Activated gamma-delta T cell (primary cell): ENCODE measurements at regions not wholly inside any gene's neighbourhood (a gene's known extent, or its start where the extent isn't known, plus 50 kb on each side); places are given as distances from the start of the nearest gene placed in this dataset.
"Not testable (repeated sequence)": the region's sequence is repeated elsewhere in the genome, so short reads cannot be mapped to it uniquely, and the experiment has no call there.

Experiments used
- DNase-seq: peaks from one replicate; lab custom pipeline; 2025; lab: John Stamatoyannopoulos, UW

- no peak for DNase-seq
These were observed 496.7 kb downstream of the EBF1 start for GRCh38 chr5:158602981-158603380.

DNA sequence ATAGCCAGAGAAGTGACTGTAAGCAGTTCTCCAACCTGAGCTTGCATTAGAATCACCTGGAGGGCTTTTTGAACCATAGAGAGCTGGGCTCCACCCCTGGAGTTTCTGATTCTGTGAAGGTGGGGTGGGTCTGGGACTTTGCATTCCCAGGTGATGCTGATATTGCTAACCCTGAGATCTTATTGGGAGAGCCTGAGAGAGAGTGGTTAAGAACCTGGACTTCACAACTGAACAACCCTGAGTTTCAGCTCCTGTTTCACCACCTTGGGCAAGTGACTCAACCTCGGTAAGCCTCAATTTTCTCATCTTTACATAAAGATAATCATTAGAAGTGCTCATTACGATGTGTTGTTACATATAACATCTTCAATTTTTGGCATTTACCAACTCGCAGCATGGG is 498.6 kb downstream of the EBF1 start:
- DNase-seq: no peak

- no peak for DNase-seq
These were observed 499.0 kb downstream of the EBF1 start for GRCh38 chr5:158600679-158601078.

GRCh38 chr5:158599157-158599556 is 500.6 kb downstream of the EBF1 start:
- DNase-seq: no peak

DNA sequence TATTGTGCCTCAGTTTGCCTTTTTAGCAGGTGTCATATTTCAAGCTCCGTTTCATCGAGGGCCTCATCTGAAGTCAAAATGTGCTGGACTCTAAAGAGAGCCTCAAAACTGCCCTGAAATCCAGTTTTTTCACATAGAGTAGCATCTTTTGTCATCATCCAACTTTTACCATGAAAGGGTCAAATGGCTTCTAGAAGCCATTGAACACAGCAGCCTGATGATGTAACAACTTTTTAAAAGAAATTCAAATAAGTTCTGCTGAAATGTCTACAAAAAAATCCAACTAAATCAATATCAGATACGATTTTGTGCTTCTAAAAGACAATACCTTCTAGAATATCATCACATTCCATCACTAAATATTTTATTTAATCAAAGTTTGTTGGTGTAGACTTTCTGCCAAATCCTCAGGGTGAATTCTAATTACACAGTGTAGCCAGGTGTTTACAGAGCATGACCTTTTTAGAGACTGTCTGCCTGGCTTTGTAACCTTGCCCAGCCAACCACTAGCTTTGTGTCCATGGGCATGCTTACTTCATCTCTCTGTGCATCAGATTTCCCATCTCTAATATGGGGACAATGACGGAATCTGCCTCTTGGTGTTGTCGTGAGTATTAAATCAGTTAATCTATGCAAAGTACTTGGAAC is 505.0 kb downstream of the EBF1 start:
- no peak for DNase-seq

DNA sequence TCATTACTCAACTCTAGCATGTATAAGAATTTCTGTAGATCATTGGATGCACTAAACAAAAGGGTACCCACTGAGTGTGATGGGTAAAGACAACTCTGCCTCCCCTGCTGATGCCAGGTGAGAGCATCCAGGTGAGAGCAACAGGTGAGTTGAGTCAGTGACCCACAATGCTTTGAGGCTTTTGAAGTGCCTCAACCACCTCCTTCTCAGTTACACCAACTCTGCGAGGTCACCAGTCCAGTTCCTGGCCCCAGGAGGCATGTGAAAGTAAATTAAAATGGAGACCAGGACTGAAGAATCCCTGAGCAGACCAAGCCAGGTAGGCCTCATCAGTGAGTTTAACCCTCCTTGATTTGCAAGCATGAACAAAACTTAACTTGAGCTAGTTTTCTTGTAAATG is 505.8 kb downstream of the EBF1 start:
- DNase-seq: no peak

DNA sequence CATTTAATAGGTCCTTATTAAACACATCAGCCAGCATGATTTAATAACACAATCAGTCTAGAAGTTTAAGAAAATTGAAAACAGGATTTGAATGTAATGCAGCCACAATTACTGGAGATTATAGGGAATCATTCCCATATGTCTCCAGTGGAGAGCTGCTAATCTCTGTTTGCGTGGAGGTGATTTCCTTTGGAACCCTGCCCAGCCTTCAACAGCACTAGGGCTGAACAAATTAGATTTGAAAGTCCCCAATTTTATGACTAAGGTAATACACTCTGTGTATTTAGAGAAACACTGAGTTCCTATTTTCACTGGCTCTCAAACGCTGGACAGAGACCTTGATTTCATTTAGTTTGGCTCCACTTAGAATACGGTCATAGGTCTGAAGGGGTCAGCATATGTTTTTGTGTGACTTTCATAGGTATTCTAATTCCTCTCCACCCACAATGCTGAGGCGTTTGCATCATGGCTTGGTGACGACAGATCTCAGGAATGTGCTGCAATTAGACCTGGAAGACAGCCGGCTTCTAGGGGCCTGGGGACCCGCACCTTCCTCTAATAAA is 508.3 kb downstream of the EBF1 start:
- DNase-seq: no peak

- no peak for DNase-seq
These were observed 508.9 kb downstream of the EBF1 start for GRCh38 chr5:158590746-158591300.

DNA sequence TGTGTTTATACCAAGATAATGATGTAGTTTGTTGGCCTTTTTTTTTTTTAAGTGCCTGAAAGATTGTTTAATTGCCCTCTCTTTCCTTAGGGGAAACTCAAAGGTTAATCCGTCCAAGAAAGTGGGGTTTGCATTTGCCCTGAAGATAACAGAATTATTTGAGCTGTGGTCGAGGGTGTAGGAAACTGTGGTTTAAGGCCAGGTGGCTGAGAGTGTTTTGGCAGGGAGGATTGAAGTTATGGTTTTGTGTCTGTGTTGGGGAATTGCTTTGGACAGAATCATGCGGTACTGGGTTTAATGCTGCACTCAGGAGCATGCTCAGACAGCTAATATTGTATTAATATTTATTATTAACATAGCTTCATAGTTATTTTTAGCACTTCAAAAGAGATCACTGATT is 509.8 kb downstream of the EBF1 start:
- DNase-seq: no peak

DNA sequence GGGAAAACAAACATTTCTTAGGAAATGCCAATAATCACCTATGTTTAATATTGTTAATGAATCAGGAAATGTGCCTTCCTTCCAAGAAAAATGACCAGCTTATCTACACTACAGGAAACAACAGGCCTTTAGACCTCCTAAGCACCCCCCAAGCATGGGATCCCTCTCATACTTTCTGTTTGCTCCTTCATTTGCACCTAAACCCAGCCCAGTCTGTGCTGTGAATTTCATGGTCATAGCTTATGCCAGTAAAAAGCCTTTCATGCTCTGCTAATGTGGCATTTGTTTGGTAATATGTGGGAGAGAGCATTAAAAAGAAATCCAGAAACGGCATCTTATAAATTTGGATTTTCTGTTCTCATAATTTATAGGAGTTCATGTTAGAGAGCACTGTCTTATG is 511.1 kb downstream of the EBF1 start:
- no peak for DNase-seq

GRCh38 chr5:158586054-158586453 is 513.7 kb downstream of the EBF1 start:
- no peak for DNase-seq

DNA sequence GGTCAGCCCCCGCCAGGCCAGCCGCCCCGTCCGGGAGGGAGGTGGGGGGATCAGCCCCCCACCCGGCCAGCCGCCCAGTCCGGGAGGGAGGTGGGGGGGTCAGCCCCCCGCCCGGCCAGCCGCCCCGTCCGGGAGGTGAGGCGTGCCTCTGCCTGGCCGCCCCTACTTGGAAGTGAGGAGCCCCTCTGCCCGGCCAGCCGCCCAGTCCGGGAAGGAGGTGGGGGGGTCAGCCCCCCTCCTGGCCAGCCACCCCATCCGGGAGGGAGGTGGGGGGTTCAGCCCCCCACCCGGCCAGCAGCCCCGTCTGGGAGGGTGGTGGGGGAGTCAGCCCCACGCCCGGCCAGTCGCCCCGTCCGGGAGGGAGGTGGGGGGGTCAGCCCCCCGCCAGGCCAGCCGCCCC is 517.0 kb downstream of the EBF1 start:
- not testable (repeated sequence) for DNase-seq

- no peak for DNase-seq
These were observed 525.9 kb downstream of the EBF1 start for GRCh38 chr5:158573829-158574228.

- DNase-seq: no peak
These were observed 529.2 kb downstream of the EBF1 start for GRCh38 chr5:158570502-158570901.

DNA sequence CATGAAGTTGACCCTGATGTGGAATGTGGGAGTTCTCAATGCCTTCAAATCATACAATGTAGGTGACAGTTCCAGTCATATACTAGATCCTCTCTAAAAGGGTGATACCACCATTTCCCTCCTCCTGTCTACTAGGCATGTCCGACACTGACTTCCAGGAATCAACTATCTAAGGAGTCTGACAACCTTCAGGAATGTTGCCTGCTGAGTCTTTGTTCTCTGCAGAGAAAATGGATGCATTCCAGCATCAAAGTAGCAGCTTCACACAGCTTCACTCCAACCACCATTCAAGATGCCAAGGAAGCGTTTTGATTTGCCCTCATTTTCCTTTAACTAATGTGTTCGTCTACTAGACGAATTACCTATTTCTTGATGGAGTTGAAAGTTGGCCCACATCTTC is 530.2 kb downstream of the EBF1 start:
- DNase-seq: no peak

- DNase-seq: no peak
These were observed 534.5 kb downstream of the EBF1 start for GRCh38 chr5:158565017-158565789.

DNA sequence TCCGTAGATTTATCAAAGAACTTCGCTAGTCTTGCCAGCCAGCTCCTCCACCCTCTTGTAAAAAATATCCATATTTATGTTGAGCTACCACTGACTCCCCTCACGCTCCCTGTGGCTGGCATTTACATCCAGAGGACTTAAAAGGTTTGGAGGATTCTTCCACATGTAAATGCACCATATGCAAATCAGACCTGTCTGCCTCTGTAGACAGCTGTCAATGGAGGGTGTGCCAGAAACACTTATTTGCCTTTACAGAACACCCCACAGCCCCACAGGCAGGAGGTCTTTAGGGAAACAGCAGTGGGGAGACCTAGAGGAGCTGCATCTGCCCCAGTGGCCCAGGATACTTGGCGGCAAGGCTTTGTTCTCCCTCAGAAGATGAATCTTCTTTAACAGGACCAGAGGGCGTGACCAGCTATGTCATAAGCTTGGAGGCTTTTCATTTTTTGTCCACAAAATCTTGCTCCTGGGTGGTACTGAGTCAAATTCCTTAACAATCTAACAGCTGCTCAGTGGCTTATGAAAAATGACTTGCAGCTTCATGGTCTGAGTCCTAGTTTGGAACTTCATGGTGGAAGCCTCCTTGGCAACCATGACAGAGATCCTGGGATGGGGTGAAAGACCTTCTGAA is 535.8 kb downstream of the EBF1 start:
- DNase-seq: no peak

DNA sequence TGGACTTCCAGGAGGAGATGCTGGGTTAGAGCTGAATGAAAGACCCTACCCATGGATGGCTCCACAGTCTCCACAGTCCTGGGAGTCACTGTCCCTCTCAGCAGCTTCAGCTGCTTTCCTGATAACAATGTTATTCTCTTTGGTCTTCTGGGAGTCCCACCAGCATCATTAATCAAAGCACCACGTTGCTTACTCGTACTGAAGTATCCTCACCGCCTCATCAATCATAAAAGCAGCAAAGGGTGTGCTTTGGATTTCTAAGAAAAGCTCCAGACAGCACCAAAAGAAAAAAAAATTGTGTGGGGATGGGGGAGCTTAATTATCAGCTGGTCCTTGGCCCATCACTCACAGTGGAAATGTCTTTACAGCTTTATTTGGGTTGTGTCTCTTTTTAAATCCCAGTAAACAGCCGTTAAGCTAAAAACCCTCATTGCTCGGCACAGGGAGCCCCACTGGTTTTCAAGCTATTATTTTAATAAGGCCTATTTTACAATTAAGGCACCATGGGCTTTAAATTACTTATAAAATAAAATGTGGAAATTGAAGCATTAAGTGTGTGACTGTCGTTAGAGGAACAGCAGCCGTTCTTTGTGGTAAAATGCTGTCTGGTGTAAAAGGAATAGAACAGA is 538.0 kb downstream of the EBF1 start:
- DNase-seq: no peak

- no peak for DNase-seq
These were observed 539.5 kb downstream of the EBF1 start for GRCh38 chr5:158560170-158560569.

GRCh38 chr5:158559643-158560042 is 540.1 kb downstream of the EBF1 start:
- no peak for DNase-seq

DNA sequence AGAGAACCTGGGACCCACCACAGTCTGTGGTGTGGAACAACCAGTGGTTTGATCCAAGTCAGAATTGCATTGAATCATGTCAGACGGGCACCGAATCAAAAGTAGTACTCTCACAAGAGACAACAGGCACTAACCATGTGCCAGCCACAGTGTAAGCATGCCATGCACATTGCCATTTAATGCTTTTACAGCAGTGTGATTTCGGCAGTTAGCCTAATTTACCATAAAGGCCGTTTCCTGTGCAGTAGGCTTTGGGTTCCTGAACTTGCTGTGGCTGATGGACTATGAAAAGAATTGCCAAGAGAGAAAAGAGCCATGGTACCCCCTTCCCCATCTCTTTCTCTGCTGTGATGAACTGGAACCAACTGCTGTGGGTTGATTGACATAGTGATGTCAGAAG is 540.6 kb downstream of the EBF1 start:
- DNase-seq: no peak

DNA sequence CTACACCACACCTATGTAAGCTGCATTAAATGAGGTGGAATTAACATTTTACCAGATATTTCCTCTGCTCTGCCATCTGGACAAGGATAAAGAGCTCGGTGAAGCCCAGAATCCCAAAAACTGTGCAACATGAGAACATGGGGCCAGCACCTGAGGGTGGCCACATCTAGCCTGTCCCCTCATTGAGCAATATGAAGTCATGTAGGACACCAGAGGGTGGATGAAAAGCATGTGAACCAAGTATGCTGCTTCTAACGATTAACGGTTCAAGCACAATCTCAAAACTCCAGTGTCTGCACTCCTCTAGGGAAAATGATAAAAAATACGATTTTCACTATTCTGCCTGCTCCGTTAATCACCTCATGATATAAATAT is 545.8 kb downstream of the EBF1 start:
- no peak for DNase-seq
